Liver (tissue), 7 donors: ENCODE measurements at regions not wholly inside any gene's neighbourhood (a gene's known extent, or its start where the extent isn't known, plus 50 kb on each side); places are given as distances from the start of the nearest gene placed in this dataset.

Experiments
- DNase-seq: peaks from one replicate; pipeline ENCODE4 v3.0.0-alpha.2; 2017; ENCODE audit warnings: low spot score
- H3K27ac ChIP-seq, 2 donors: one replicate each; pipeline ENCODE4 v1.7.0; 2013; ENCODE audit warnings: inconsistent platforms in 2 of 2, low read length in 2 of 2, control low read depth in 1 of 2, low read depth in 1 of 2, mild to moderate bottlenecking in 1 of 2
- H3K27me3 ChIP-seq, 4 donors: one replicate each; pipeline versions ENCODE4 v1.6.1 to v1.7.0; 2013; ENCODE audit warnings: low read length in 3 of 4, inconsistent platforms in 1 of 4, mild to moderate bottlenecking in 1 of 4, moderate library complexity in 1 of 4; ENCODE audit not compliant: control insufficient read depth in 4 of 4, insufficient read depth in 4 of 4
- H3K36me3 ChIP-seq, 4 donors: one replicate each; pipeline versions ENCODE4 v1.6.1 to v1.7.0; 2013; ENCODE audit warnings: low read length in 3 of 4, mild to moderate bottlenecking in 3 of 4, low read depth in 1 of 4, moderate library complexity in 1 of 4; ENCODE audit not compliant: control insufficient read depth in 4 of 4, insufficient read depth in 3 of 4
- H3K4me1 ChIP-seq, 4 donors: one replicate each; pipeline versions ENCODE4 v1.6.1 to v1.7.0; 2013; ENCODE audit warnings: low read length in 3 of 4, mild to moderate bottlenecking in 3 of 4, moderate library complexity in 1 of 4; ENCODE audit not compliant: control insufficient read depth in 4 of 4, insufficient read depth in 4 of 4
- H3K4me3 ChIP-seq, 3 donors: one replicate each; pipeline versions ENCODE4 v1.6.1 to v1.7.0; 2013; ENCODE audit warnings: low read length in 3 of 3, control low read depth in 1 of 3, low read depth in 1 of 3, mild to moderate bottlenecking in 1 of 3
- H3K9ac ChIP-seq, 2 donors: one replicate each; pipeline ENCODE4 v1.7.0; 2013; ENCODE audit warnings: low read length in 2 of 2, mild to moderate bottlenecking in 2 of 2, moderate library complexity in 2 of 2, control low read depth in 1 of 2, low read depth in 1 of 2
- H3K9me3 ChIP-seq, 4 donors: one replicate each; pipeline versions ENCODE4 v1.6.1 to v1.7.0; 2013; ENCODE audit warnings: low read length in 3 of 4; ENCODE audit not compliant: control insufficient read depth in 4 of 4
- ATF3 ChIP-seq: IDR thresholded peaks from 2 replicates; pipeline ENCODE4 v1.6.1; 2016; ENCODE audit warnings: antibody characterized with exemption
- CTCF ChIP-seq: fragments of 150-350 bp; IDR thresholded peaks from 2 replicates; pipeline ENCODE4 v1.5.1; 2017; ENCODE audit warnings: improper control_type of control experiment, low read depth, low read length; ENCODE audit not compliant: missing input control
- EGR1 ChIP-seq, 2 donors: IDR thresholded peaks; 2 replicates each; pipeline ENCODE4 v1.6.1; 2016 to 2018; ENCODE audit warnings: antibody characterized with exemption in 2 of 2, low read depth in 2 of 2
- FOXA1 ChIP-seq: IDR thresholded peaks from 2 replicates; pipeline ENCODE4 v1.6.1; 2016; ENCODE audit warnings: antibody characterized with exemption
- FOXA2 ChIP-seq: IDR thresholded peaks from 2 replicates; pipeline ENCODE4 v1.6.1; 2016; ENCODE audit warnings: antibody characterized with exemption
- GABPA ChIP-seq, 2 donors: IDR thresholded peaks in 1 of 2; conservative IDR thresholded peaks in 1 of 2; 2 replicates each; pipeline ENCODE4 v1.6.1; 2016; ENCODE audit warnings: antibody characterized with exemption in 2 of 2, mild to moderate bottlenecking in 1 of 2, moderate library complexity in 1 of 2
- HNF4A ChIP-seq, 2 donors: conservative IDR thresholded peaks; 2 replicates each; pipeline ENCODE4 v1.6.1; 2016; ENCODE audit warnings: antibody characterized with exemption in 2 of 2, mild to moderate bottlenecking in 2 of 2
- HNF4G ChIP-seq: IDR thresholded peaks from 2 replicates; pipeline ENCODE4 v1.6.1; 2016; ENCODE audit warnings: antibody characterized with exemption
- JUND ChIP-seq, 2 donors: IDR thresholded peaks; 2 replicates each; pipeline ENCODE4 v1.6.1; 2016; ENCODE audit warnings: antibody characterized with exemption in 2 of 2
- NR2F2 ChIP-seq: IDR thresholded peaks from 2 replicates; pipeline ENCODE4 v1.6.1; 2016; ENCODE audit warnings: antibody characterized with exemption
- RAD21 ChIP-seq, 2 donors: IDR thresholded peaks; 2 replicates each; pipeline ENCODE4 v1.6.1; 2016; ENCODE audit warnings: antibody characterized with exemption in 2 of 2, mild to moderate bottlenecking in 2 of 2
- REST ChIP-seq: IDR thresholded peaks from 2 replicates; pipeline ENCODE4 v1.6.1; 2016; ENCODE audit warnings: antibody characterized with exemption, mild to moderate bottlenecking
- RXRA ChIP-seq, 2 donors: IDR thresholded peaks; 2 replicates each; pipeline ENCODE4 v1.6.1; 2017 to 2018; ENCODE audit warnings: antibody characterized with exemption in 2 of 2, mild to moderate bottlenecking in 1 of 2
- SP1 ChIP-seq: IDR thresholded peaks from 2 replicates; pipeline ENCODE4 v1.6.1; 2018; ENCODE audit warnings: antibody characterized with exemption, mild to moderate bottlenecking
- TAF1 ChIP-seq: conservative IDR thresholded peaks from 2 replicates; pipeline ENCODE4 v1.6.1; 2016; ENCODE audit warnings: antibody characterized with exemption, mild to moderate bottlenecking
- YY1 ChIP-seq: IDR thresholded peaks from 2 replicates; pipeline ENCODE4 v1.6.1; 2016; ENCODE audit warnings: antibody characterized with exemption, mild to moderate bottlenecking
- TF ChIP-seq, protein P1 (sequence below): IDR thresholded peaks from 2 replicates; pipeline ENCODE4 v1.6.1; 2016; ENCODE audit warnings: antibody characterized with exemption
- TF ChIP-seq, protein P2 (sequence below): IDR thresholded peaks from 2 replicates; pipeline ENCODE4 v1.6.1; 2016; ENCODE audit warnings: antibody characterized with exemption
- donor health status: healthy.
- donor health status: healthy.
- donor health status: healthy.
- donor health status: healthy.

DNA sequence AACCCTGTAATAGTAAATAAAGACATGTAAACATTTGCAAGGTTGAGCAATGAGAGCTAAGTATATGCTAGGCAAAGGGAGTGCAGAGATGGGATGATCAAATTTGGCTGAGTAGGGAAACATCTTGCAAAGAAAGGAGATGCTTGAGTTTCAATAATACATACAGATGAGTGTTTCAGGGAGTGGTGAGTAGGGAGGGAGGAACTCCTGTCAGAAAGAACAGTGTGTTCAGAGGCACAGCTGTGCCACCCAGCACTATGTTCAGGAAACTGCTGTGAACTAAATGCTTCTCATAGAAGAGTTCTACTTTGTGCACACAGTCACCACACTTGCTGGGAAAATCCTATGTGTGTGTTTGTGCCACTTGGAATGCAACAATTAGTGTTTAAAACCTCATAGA, 1077.1 kb downstream of the UQCRFS1 start:
- Histone ChIP-seq H3K9ac (no peak overlapping the region), H3K9me3 (peaks cover 0 to 3% (median 0%) of the 10 kb centered on the region in 4 donors), H3K4me3 (no peak overlapping the region)

More for the DNA sequence above, 1077.1 kb downstream of the UQCRFS1 start:
- H3K4me1 ChIP-seq = no peaks in the 10 kb centered on the region
- peaks cover 0 to 2% (median 0%) of the 10 kb centered on the region in 4 donors for H3K27me3 ChIP-seq
- TF ChIP-seq EGR1 (IDR thresholded peaks at IDR 0.05; ENCODE audit: low read depth in 2 of 2) (no peak), FOXA2 (no peak), HNF4A (conservative IDR thresholded peaks at IDR 0.05) (no peak), NR2F2 (no peak), RAD21 (IDR thresholded peaks at IDR 0.05) (no peak), FOXA1 (no peak), GABPA (IDR thresholded peaks at IDR 0.05 in 1 of 2, conservative IDR thresholded peaks at IDR 0.05 in 1 of 2) (no peak), ATF3 (no peak), HNF4G (no peak), JUND (IDR thresholded peaks at IDR 0.05) (no peak), RXRA (IDR thresholded peaks at IDR 0.05) (no peak), REST (no peak), TAF1 (no peak), SP1 (no peak), YY1 (no peak), CTCF (no peak)
- TF ChIP-seq, protein P1, sequence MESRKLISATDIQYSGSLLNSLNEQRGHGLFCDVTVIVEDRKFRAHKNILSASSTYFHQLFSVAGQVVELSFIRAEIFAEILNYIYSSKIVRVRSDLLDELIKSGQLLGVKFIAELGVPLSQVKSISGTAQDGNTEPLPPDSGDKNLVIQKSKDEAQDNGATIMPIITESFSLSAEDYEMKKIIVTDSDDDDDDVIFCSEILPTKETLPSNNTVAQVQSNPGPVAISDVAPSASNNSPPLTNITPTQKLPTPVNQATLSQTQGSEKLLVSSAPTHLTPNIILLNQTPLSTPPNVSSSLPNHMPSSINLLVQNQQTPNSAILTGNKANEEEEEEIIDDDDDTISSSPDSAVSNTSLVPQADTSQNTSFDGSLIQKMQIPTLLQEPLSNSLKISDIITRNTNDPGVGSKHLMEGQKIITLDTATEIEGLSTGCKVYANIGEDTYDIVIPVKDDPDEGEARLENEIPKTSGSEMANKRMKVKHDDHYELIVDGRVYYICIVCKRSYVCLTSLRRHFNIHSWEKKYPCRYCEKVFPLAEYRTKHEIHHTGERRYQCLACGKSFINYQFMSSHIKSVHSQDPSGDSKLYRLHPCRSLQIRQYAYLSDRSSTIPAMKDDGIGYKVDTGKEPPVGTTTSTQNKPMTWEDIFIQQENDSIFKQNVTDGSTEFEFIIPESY = no peak
- TF ChIP-seq, protein P2, sequence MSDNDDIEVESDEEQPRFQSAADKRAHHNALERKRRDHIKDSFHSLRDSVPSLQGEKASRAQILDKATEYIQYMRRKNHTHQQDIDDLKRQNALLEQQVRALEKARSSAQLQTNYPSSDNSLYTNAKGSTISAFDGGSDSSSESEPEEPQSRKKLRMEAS = no peak
- no peaks in the 10 kb centered on the region for H3K36me3 ChIP-seq
- no peak overlapping the region for H3K27ac ChIP-seq
- no peak for DNase-seq
